VCaP (cell line): ENCODE measurements at regions not wholly inside any gene's neighbourhood (a gene's known extent, or its start where the extent isn't known, plus 50 kb on each side); places are given as distances from the start of the nearest gene placed in this dataset.

Experiments
- H3K27ac ChIP-seq: fragments of 450-650 bp; 2 replicates; pipeline ENCODE4 v1.5.1; 2017
- CTCF ChIP-seq: fragments of 450-650 bp; conservative IDR thresholded peaks from 2 replicates; pipeline ENCODE4 v1.5.1; 2017; ENCODE audit warnings: mild to moderate bottlenecking, moderate library complexity

DNA sequence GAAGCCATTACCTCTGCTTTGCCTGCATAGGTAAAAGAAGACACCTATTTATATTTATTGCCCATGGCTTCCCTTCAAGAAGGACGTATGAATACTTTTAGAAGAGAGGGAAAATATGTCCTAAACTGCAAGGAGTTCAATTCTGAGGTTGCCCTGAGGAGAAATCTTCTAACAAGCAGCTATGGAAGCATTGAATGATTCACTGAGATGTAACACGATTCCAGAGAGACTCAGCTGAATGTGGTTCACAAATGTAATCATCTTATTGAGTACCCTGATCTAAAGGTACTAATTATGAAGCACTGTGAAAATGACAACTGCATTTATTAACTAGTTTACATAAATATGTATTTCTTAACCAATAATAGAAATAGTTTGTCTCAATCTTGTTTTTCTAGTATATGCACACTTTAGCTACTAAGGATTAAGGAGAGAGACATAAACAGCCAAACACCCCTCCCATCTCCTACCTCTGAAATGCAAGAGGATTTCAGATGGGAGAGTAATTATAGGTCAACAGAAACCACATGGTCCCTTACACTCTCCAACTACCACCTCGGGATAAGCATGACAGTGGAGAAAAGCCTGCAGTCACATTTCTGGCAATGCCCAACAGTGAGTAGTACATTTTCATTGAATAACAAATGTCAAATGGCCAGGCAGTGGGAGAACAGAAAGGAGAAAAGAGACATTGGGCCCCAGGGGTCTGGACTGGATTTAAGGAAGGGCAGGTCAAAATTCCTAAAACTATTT is 506.2 kb upstream of the IL12A start:
- no peak overlapping the region for H3K27ac ChIP-seq
- TF ChIP-seq CTCF: no peak

DNA sequence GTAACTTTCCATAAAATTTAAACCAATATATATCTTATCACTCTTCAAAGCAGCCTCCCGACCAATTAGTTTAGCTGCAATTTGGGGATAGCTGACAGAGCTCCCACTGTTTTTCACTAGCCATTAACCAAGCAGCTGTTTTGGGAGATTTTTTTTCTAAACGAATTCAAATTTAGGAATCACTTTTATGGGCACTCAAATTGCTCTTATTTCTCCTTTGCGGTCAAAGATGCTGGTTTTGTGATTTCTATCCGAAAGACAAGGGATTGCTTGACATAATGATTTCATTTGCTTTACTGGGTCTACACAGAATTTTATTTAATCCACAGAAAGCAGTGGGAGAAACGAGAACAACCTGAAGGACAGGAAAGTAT is 505.7 kb upstream of the IL12A start:
- no peak overlapping the region for H3K27ac ChIP-seq
- TF ChIP-seq CTCF: no peak

GRCh38 chr3:159486580-159486979 is 502.1 kb upstream of the IL12A start:
- TF ChIP-seq CTCF: no peak
- H3K27ac ChIP-seq: no peak overlapping the region

DNA sequence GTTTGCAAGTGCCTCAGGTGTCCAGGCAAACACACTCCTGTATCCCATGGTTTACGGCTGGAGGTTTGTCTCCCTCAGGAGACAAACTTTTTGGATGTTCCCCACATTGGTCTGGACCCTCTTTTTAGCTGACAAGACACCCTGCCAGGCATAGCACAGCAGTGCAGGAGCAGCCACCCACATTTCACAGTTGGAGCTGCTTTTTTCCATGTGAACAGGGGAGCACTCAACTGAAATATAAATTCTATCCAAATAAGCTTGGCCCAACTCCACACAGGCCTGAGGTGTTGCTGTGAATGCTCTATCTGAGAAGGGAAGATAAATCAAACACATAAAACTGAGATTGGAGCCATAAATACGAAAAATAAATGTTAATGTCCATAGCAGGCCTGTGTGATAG is 501.3 kb upstream of the IL12A start:
- TF ChIP-seq CTCF: no peak
- H3K27ac ChIP-seq: no peak overlapping the region

DNA sequence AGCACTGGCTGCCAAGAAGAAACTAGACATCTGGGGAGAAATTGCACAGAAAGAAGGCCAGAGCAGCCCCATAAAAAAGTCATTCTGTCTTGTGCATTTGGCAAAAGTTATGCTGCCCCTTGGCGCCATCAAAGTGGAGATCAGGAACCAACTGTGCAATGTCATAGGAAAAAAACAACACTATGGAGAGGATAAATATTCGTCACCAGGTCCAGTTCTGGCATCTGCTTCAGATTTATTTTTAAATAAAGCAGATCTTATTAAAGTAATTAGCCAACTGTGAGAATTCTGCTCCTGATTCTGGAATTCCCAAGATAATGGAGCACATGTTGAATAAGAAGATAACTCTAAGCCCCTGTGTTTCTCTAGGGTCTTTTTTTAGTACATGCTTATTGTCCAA is 500.0 kb upstream of the IL12A start:
- H3K27ac ChIP-seq: no peak overlapping the region
- TF ChIP-seq CTCF: no peak

DNA sequence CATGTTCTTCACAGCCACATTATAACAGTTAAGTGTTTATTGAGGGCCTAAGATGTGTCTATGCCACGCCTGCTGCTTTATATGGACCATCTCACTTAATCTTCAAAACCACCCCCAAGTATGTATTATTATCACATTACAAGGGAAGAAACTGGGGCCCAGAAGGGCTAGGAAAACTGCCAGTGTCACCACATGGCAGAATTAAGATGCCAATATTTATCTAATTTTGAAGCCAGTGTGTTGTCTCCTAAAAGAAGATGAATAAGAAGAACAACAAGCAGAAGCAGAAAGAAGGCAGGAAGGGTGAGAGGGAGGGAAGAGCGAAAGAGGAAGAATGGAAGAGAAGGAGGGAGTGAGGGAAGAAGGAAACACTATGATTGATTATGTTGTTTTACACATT is 491.3 kb upstream of the IL12A start:
- no peak for TF ChIP-seq CTCF
- no peak overlapping the region for H3K27ac ChIP-seq

- H3K27ac ChIP-seq: no peak overlapping the region
- TF ChIP-seq CTCF: no peak
These were observed 489.4 kb upstream of the IL12A start for GRCh38 chr3:159499031-159499793.
